ENCODE measurements at regions not wholly inside any gene's neighbourhood (a gene's known extent, or its start where the extent isn't known, plus 50 kb on each side); places are given as distances from the start of the nearest gene placed in this dataset.

DNA sequence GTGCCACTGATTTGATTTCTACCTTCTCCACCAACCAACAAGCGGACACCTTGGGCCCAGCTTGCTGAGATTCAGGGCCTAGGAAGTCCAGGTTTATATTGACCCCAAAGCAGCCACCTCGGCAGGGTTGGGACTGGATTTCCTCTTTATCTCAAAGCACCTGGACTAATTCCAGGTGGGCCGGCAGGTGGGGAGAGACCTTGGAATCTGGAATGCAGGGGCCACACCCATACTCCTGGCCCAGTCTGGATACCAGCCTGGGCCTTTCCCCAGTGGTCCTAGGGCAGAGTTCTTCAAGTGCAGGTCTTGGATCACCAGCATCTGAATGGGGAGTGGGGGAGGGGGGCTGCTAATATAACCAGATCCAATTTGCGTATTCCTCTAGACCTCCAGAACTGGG is 93.1 kb downstream of the PCDH1 start:
- Mint-ChIP-seq H3K4me3 (no peak overlapping the region), H3K4me1 (no peaks in the 10 kb centered on the region), H3K36me3 (no peaks in the 10 kb centered on the region), H3K27ac (no peak overlapping the region), H3K9me3 (no peaks in the 10 kb centered on the region), H3K27me3 (ENCODE audit: low read depth in 3 of 3) (peaks cover 9 to 12% (median 11%) of the 10 kb centered on the region in 3 donors)
- no peaks in the 10 kb centered on the region for H3K9me3 ChIP-seq (replicated peaks in 1 of 2; ENCODE audit: control insufficient read depth in 1 of 2, insufficient read depth in 1 of 2, low read length in 2 of 2)
- H3K36me3 ChIP-seq (replicated peaks in 1 of 2; ENCODE audit: control insufficient read depth in 1 of 2, insufficient read depth in 2 of 2, low read length in 2 of 2): no peaks in the 10 kb centered on the region
- WGBS (ENCODE audit: insufficient coverage): 68% methylated on average over 2 of the region's 4 CpGs
- TF ChIP-seq, protein P1, sequence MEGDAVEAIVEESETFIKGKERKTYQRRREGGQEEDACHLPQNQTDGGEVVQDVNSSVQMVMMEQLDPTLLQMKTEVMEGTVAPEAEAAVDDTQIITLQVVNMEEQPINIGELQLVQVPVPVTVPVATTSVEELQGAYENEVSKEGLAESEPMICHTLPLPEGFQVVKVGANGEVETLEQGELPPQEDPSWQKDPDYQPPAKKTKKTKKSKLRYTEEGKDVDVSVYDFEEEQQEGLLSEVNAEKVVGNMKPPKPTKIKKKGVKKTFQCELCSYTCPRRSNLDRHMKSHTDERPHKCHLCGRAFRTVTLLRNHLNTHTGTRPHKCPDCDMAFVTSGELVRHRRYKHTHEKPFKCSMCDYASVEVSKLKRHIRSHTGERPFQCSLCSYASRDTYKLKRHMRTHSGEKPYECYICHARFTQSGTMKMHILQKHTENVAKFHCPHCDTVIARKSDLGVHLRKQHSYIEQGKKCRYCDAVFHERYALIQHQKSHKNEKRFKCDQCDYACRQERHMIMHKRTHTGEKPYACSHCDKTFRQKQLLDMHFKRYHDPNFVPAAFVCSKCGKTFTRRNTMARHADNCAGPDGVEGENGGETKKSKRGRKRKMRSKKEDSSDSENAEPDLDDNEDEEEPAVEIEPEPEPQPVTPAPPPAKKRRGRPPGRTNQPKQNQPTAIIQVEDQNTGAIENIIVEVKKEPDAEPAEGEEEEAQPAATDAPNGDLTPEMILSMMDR (IDR thresholded peaks at IDR 0.05): no peak
- no peak overlapping the region for H3K27ac ChIP-seq (ENCODE audit: low read depth in 1 of 2, low read length in 2 of 2)
- no peak for DNase-seq
- no peak overlapping the region for H2AFZ ChIP-seq (ENCODE audit: insufficient read depth, low read depth, low read length, poor library complexity, severe bottlenecking)
- intact Hi-C loops (cut with micrococcal nuclease): no loop called here
- no peaks in the 10 kb centered on the region for H3K4me1 ChIP-seq (ENCODE audit: control insufficient read depth in 1 of 2, insufficient read depth in 2 of 2, low read length in 2 of 2)
- no peak overlapping the region for H3K4me2 ChIP-seq (replicated peaks; ENCODE audit: extremely low read depth, low read length, poor library complexity, severe bottlenecking)
- H3K9ac ChIP-seq (ENCODE audit: insufficient read depth, low read length, poor library complexity, severe bottlenecking): no peak overlapping the region
- no peaks in the 10 kb centered on the region for H4K20me1 ChIP-seq (ENCODE audit: insufficient read depth, low read length)
- no peak overlapping the region for H3K4me3 ChIP-seq (replicated peaks in 1 of 3; ENCODE audit: low read depth in 2 of 3, low read length in 3 of 3)
- H3K79me2 ChIP-seq (ENCODE audit: insufficient read depth, low read length): no peaks in the 10 kb centered on the region
- no peaks in the 10 kb centered on the region for H3K27me3 ChIP-seq (ENCODE audit: control insufficient read depth in 2 of 2, insufficient read depth in 2 of 2, low read length in 2 of 2)

DNA sequence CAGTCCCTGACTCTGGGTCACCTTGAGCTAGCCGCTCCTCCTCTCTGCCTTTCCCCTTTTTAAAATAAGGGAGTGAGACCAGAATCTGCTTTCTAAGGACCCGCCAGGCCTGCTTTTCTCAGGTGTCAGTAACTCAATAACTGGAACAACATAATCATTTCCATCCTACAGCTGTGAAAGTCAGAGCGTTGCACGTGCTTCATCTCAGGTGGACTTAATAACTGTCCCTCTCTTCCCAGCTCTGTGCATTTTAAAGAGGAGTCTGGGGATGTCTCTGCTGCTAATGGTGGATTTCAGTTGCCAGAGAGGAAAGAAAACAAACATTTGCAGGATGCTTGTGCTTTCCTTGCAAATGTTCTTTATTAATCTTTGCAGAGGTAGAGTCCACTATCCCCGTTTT is 93.7 kb downstream of the PCDH1 start:
- no peaks in the 10 kb centered on the region for H3K4me1 Mint-ChIP-seq
- WGBS (ENCODE audit: insufficient coverage): 96% methylated on average over 2 of the region's 5 CpGs
- no peak overlapping the region for H3K27ac Mint-ChIP-seq
- H3K36me3 Mint-ChIP-seq: no peaks in the 10 kb centered on the region
- H4K20me1 ChIP-seq (ENCODE audit: insufficient read depth, low read length): no peaks in the 10 kb centered on the region
- no peaks in the 10 kb centered on the region for H3K9me3 ChIP-seq (replicated peaks in 1 of 2; ENCODE audit: control insufficient read depth in 1 of 2, insufficient read depth in 1 of 2, low read length in 2 of 2)
- H3K27ac ChIP-seq (ENCODE audit: low read depth in 1 of 2, low read length in 2 of 2): no peak overlapping the region
- no peaks in the 10 kb centered on the region for H3K9me3 Mint-ChIP-seq
- no peaks in the 10 kb centered on the region for H3K27me3 ChIP-seq (ENCODE audit: control insufficient read depth in 2 of 2, insufficient read depth in 2 of 2, low read length in 2 of 2)
- H2AFZ ChIP-seq (ENCODE audit: insufficient read depth, low read depth, low read length, poor library complexity, severe bottlenecking): no peak overlapping the region
- intact Hi-C loops (cut with micrococcal nuclease): no loop called here
- H3K36me3 ChIP-seq (replicated peaks in 1 of 2; ENCODE audit: control insufficient read depth in 1 of 2, insufficient read depth in 2 of 2, low read length in 2 of 2): no peaks in the 10 kb centered on the region
- no peaks in the 10 kb centered on the region for H3K79me2 ChIP-seq (ENCODE audit: insufficient read depth, low read length)
- H3K4me2 ChIP-seq (replicated peaks; ENCODE audit: extremely low read depth, low read length, poor library complexity, severe bottlenecking): no peak overlapping the region
- no peak overlapping the region for H3K4me3 ChIP-seq (replicated peaks in 1 of 3; ENCODE audit: low read depth in 2 of 3, low read length in 3 of 3)
- no peaks in the 10 kb centered on the region for H3K4me1 ChIP-seq (ENCODE audit: control insufficient read depth in 1 of 2, insufficient read depth in 2 of 2, low read length in 2 of 2)
- no peak overlapping the region for H3K4me3 Mint-ChIP-seq
- peaks cover 9 to 11% (median 9%) of the 10 kb centered on the region in 3 donors for H3K27me3 Mint-ChIP-seq (ENCODE audit: low read depth in 3 of 3)
- H3K9ac ChIP-seq (ENCODE audit: insufficient read depth, low read length, poor library complexity, severe bottlenecking): no peak overlapping the region
- TF ChIP-seq, protein P1 (IDR thresholded peaks at IDR 0.05): no peak
- DNase-seq: no peak

Measured in CD14-positive monocyte (primary cell).